ENCODE measurements at regions not wholly inside any gene's neighbourhood (a gene's known extent, or its start where the extent isn't known, plus 50 kb on each side); places are given as distances from the start of the nearest gene placed in this dataset.

GRCh38 chr7:106590209-106590816, 70.6 kb downstream of the CCDC71L start:
- Mint-ChIP-seq H3K36me3 (ENCODE audit: low read depth) (no peaks in the 10 kb centered on the region), H3K4me3 (no peak overlapping the region), H3K4me1 (no peaks in the 10 kb centered on the region), H3K27me3 (peaks cover 1% of the 10 kb centered on the region), H3K9me3 (no peaks in the 10 kb centered on the region), H3K27ac (no peak overlapping the region)
- no peak for TF ChIP-seq CTCF (IDR thresholded peaks at IDR 0.05)
- ChIA-PET POLR2A (interaction anchor here (0.6 kb wide), 1 partner anchor 735 kb away, joined by 5 read pairs; no protein-coding TSS in a partner anchor), CTCF (no interaction called here)
- no peak for ATAC-seq (ENCODE audit: low read depth)
- intact Hi-C loops (cut with micrococcal nuclease) = no loop called here
- no peak for DNase-seq

- no peak for TF ChIP-seq CTCF (IDR thresholded peaks at IDR 0.05)
- Mint-ChIP-seq H3K36me3 (ENCODE audit: low read depth) (no peaks in the 10 kb centered on the region), H3K9me3 (no peaks in the 10 kb centered on the region), H3K4me3 (no peak overlapping the region), H3K27me3 (peaks cover 1% of the 10 kb centered on the region), H3K4me1 (no peaks in the 10 kb centered on the region), H3K27ac (no peak overlapping the region)
- ChIA-PET CTCF (no interaction called here), POLR2A (interaction anchor here (0.6 kb wide), 1 partner anchor 734 kb away, joined by 5 read pairs; no protein-coding TSS in a partner anchor)
- intact Hi-C loops (cut with micrococcal nuclease) = no loop called here
- DNase-seq (no peak), ATAC-seq (ENCODE audit: low read depth) (no peak)
Observed at GRCh38 chr7:106589198-106589879, 71.6 kb downstream of the CCDC71L start.

GRCh38 chr7:106588422-106589197, 72.3 kb downstream of the CCDC71L start:
- DNase-seq = no peak
- H3K4me1 Mint-ChIP-seq = no peaks in the 10 kb centered on the region
- ChIA-PET POLR2A (no interaction called here), CTCF (no interaction called here)
- no peaks in the 10 kb centered on the region for H3K36me3 Mint-ChIP-seq (ENCODE audit: low read depth)
- intact Hi-C loops (cut with micrococcal nuclease) = no loop called here
- no peak for TF ChIP-seq CTCF (IDR thresholded peaks at IDR 0.05)
- peaks cover 1% of the 10 kb centered on the region for H3K27me3 Mint-ChIP-seq
- H3K4me3 Mint-ChIP-seq = no peak overlapping the region
- peaks cover 2% of the 10 kb centered on the region for H3K9me3 Mint-ChIP-seq
- H3K27ac Mint-ChIP-seq = no peak overlapping the region
- ATAC-seq (ENCODE audit: low read depth) = no peak

- TF ChIP-seq CTCF (IDR thresholded peaks at IDR 0.05) = no peak
- DNase-seq (no peak), ATAC-seq (ENCODE audit: low read depth) (no peak)
- H3K9me3 Mint-ChIP-seq = peaks cover 6% of the 10 kb centered on the region
- H3K27me3 Mint-ChIP-seq = peaks cover 1% of the 10 kb centered on the region
- no peaks in the 10 kb centered on the region for H3K4me1 Mint-ChIP-seq
- H3K36me3 Mint-ChIP-seq (ENCODE audit: low read depth) = no peaks in the 10 kb centered on the region
- H3K27ac Mint-ChIP-seq = no peak overlapping the region
- ChIA-PET POLR2A (no interaction called here), CTCF (no interaction called here)
- no peak overlapping the region for H3K4me3 Mint-ChIP-seq
- intact Hi-C loops (cut with micrococcal nuclease) = no loop called here
Observed at GRCh38 chr7:106584914-106585759, 75.8 kb downstream of the CCDC71L start.
